COR-L47 (cell line): ENCODE measurements at regions not wholly inside any gene's neighbourhood (a gene's known extent, or its start where the extent isn't known, plus 50 kb on each side); places are given as distances from the start of the nearest gene placed in this dataset.

Experiments
- DNase-seq: peaks from one replicate; lab custom pipeline; 2025; lab: John Stamatoyannopoulos, UW

GRCh38 chr4:135210341-135210740 lies 1008.8 kb upstream of the PABPC4L start:
- no peak for DNase-seq

GRCh38 chr4:135207531-135207930 lies 1005.9 kb upstream of the PABPC4L start:
- no peak for DNase-seq

GRCh38 chr4:135204311-135204710 lies 1002.7 kb upstream of the PABPC4L start:
- no peak for DNase-seq

GRCh38 chr4:135201081-135201480 lies 999.5 kb upstream of the PABPC4L start:
- no peak for DNase-seq

- no peak for DNase-seq
These were observed 996.1 kb upstream of the PABPC4L start for GRCh38 chr4:135197641-135198040.

GRCh38 chr4:135194477-135194876 lies 992.9 kb upstream of the PABPC4L start:
- no peak for DNase-seq

- DNase-seq, result no peak
These were observed 991.4 kb upstream of the PABPC4L start for GRCh38 chr4:135192751-135193535.

GRCh38 chr4:135191596-135191995 lies 990.0 kb upstream of the PABPC4L start:
- no peak for DNase-seq

- no peak for DNase-seq
These were observed 984.4 kb upstream of the PABPC4L start for GRCh38 chr4:135186002-135186401.

GRCh38 chr4:135185256-135185655 lies 983.7 kb upstream of the PABPC4L start:
- no peak for DNase-seq

- no peak for DNase-seq
These were observed 983.1 kb upstream of the PABPC4L start for GRCh38 chr4:135184715-135185114.

GRCh38 chr4:135177321-135177720 lies 975.7 kb upstream of the PABPC4L start:
- DNase-seq, result no peak

GRCh38 chr4:135166661-135167060 lies 965.1 kb upstream of the PABPC4L start:
- no peak for DNase-seq

GRCh38 chr4:135164601-135165000 lies 963.0 kb upstream of the PABPC4L start:
- DNase-seq, result no peak

GRCh38 chr4:135144498-135144897 lies 942.9 kb upstream of the PABPC4L start:
- DNase-seq, result no peak

- DNase-seq, result no peak
These were observed 922.6 kb upstream of the PABPC4L start for GRCh38 chr4:135124196-135124595.

GRCh38 chr4:135123632-135124031 lies 922.0 kb upstream of the PABPC4L start:
- no peak for DNase-seq

GRCh38 chr4:135122457-135122856 lies 920.9 kb upstream of the PABPC4L start:
- DNase-seq, result no peak

- no peak for DNase-seq
These were observed 918.6 kb upstream of the PABPC4L start for GRCh38 chr4:135120195-135120594.

GRCh38 chr4:135114079-135114478 lies 912.5 kb upstream of the PABPC4L start:
- no peak for DNase-seq

GRCh38 chr4:135098061-135098460 lies 896.5 kb upstream of the PABPC4L start:
- DNase-seq, result no peak

GRCh38 chr4:135073389-135073788 lies 871.8 kb upstream of the PABPC4L start:
- DNase-seq, result no peak

- no peak for DNase-seq
These were observed 871.0 kb upstream of the PABPC4L start for GRCh38 chr4:135072553-135072952.

GRCh38 chr4:135065366-135065765 lies 863.8 kb upstream of the PABPC4L start:
- DNase-seq, result no peak
